Adrenal gland (tissue), 9 donors: ENCODE measurements at regions not wholly inside any gene's neighbourhood (a gene's known extent, or its start where the extent isn't known, plus 50 kb on each side); places are given as distances from the start of the nearest gene placed in this dataset.
"Not testable (repeated sequence)": the region's sequence is repeated elsewhere in the genome, so short reads cannot be mapped to it uniquely, and the experiment has no call there.

ENCODE experiments used
- DNase-seq, 7 donors: peaks; one replicate each; pipeline ENCODE4 v3.0.0-alpha.2; 2019 to 2020
- H3K27ac ChIP-seq, 5 donors: fragments of 200-600 bp; sonication (generic) in 4 of 5; 1 replicate in 3 of 5; 2 replicates in 2 of 5; pipeline versions ENCODE4 v1.5.1 to v1.8.0; 2016 to 2020; ENCODE audit warnings: mild to moderate bottlenecking in 1 of 5
- H3K27me3 ChIP-seq: fragments of 200-600 bp; 2 replicates; pipeline ENCODE4 v1.8.0; 2021
- H3K36me3 ChIP-seq, 2 donors: fragments of 200-600 bp; replicated peaks in 1 of 2; 1 replicate in 1 of 2; 2 replicates in 1 of 2; pipeline versions ENCODE4 v1.5.1 to v1.8.0; 2018 to 2022
- H3K4me1 ChIP-seq, 2 donors: fragments of 200-600 bp; replicated peaks in 1 of 2; 1 replicate in 1 of 2; 2 replicates in 1 of 2; pipeline versions ENCODE4 v1.5.1 to v1.8.0; 2018 to 2021
- H3K4me3 ChIP-seq, 4 donors: fragments of 200-600 bp; sonication (generic) in 3 of 4; one replicate each; pipeline ENCODE4 v1.5.1; 2016 to 2018
- H3K9me3 ChIP-seq, 3 donors: fragments of 200-600 bp; sonication (generic) in 1 of 3; replicated peaks in 1 of 3; 1 replicate in 2 of 3; 2 replicates in 1 of 3; pipeline versions ENCODE4 v1.5.1 to v1.8.0; 2016 to 2021
- CTCF ChIP-seq, 6 experiments: fragments of 450-650 bp in 4 of 6; fragments of 200-600 bp in 2 of 6; sonication (generic) in 1 of 6; IDR thresholded peaks; 1 replicate in 5 of 6; 2 replicates in 1 of 6; pipeline versions ENCODE4 v1.5.1 to v1.8.0; 2016 to 2021; ENCODE audit warnings: antibody characterized with exemption in 6 of 6, mild to moderate bottlenecking in 2 of 6, moderate library complexity in 1 of 6
- POLR2A ChIP-seq, 2 donors: fragments of 450-650 bp; IDR thresholded peaks; one replicate each; pipeline ENCODE4 v1.6.1; 2017; ENCODE audit warnings: antibody characterized with exemption in 2 of 2, mild to moderate bottlenecking in 2 of 2, moderate library complexity in 1 of 2
- WGBS, 4 donors: extraction: QIAGEN DNeasy Blood & Tissue Kit in 2 of 4; methylation state at CpG; one replicate each; pipeline versions ENCODE4 v1.1.5 to v1.1.7; 2013 to 2017; 5-methylcytosine and 5-hydroxymethylcytosine counted together
- intact Hi-C, 2 donors: fragments of 100-400 bp; cut with DNase I; formaldehyde crosslinking; loops; one replicate each; pipeline versions ENCODE4 v1.14.1 to v1.15.0; 2022 to 2023
- donor health status: healthy with polysubstance abuse.
- donor health status: Bipolar disorder and iron deficiency.
- donor health status: DM: yes; HTN: yes; CAD: no.
- donor health status: DM: no; HTN: no; CAD: no.
- donor health status: DM: no; HTN: no; CAD: no.

GRCh38 chr2:4219571-4219970 lies 516.2 kb downstream of the DCDC2C start:
- Histone ChIP-seq H3K36me3 (no peaks in the 10 kb centered on the region), H3K4me1 (no peaks in the 10 kb centered on the region), H3K27ac (no peak overlapping the region), H3K27me3 (no peaks in the 10 kb centered on the region), H3K9me3 (no peaks in the 10 kb centered on the region), H3K4me3 (no peak overlapping the region)
- no peak for TF ChIP-seq CTCF (IDR thresholded peaks at IDR 0.05)
- no peak for TF ChIP-seq POLR2A (IDR thresholded peaks at IDR 0.05)
- intact Hi-C loops: no loop called here
- DNase-seq: no peak
- WGBS, 4 donors: 30 to 81% (median 59%) methylated on average over 1 of the region's 1 CpG

- Histone ChIP-seq H3K4me3 (no peak overlapping the region), H3K4me1 (no peaks in the 10 kb centered on the region), H3K9me3 (no peaks in the 10 kb centered on the region), H3K27me3 (no peaks in the 10 kb centered on the region), H3K36me3 (no peaks in the 10 kb centered on the region), H3K27ac (no peak overlapping the region)
- intact Hi-C loops: no loop called here
- TF ChIP-seq POLR2A (IDR thresholded peaks at IDR 0.05) (no peak), CTCF (IDR thresholded peaks at IDR 0.05) (no peak)
- DNase-seq: no peak
- WGBS, 4 donors: 76 to 86% (median 77%) methylated on average over 1 of the region's 1 CpG
Observed at GRCh38 chr2:4221434-4221833, 518.1 kb downstream of the DCDC2C start.

GRCh38 chr2:4221845-4222244 lies 518.5 kb downstream of the DCDC2C start:
- Histone ChIP-seq H3K36me3 (no peaks in the 10 kb centered on the region), H3K4me3 (no peak overlapping the region), H3K4me1 (no peaks in the 10 kb centered on the region), H3K9me3 (no peaks in the 10 kb centered on the region), H3K27ac (no peak overlapping the region), H3K27me3 (no peaks in the 10 kb centered on the region)
- 75 to 84% (median 79%) methylated on average over 6 of the region's 6 CpGs for whole genome bisulfite sequencing, 4 donors
- TF ChIP-seq POLR2A (IDR thresholded peaks at IDR 0.05) (no peak), CTCF (IDR thresholded peaks at IDR 0.05) (no peak)
- DNase-seq: no peak
- intact Hi-C loops: no loop called here

GRCh38 chr2:4244422-4244821 lies 541.0 kb downstream of the DCDC2C start:
- DNase-seq, H3K9me3 ChIP-seq, H3K36me3 ChIP-seq, H3K4me3 ChIP-seq, H3K4me1 ChIP-seq, intact Hi-C loops, H3K27me3 ChIP-seq, H3K27ac ChIP-seq: not testable (repeated sequence)
- WGBS, 4 donors: 91 to 96% (median 94%) methylated on average over 9 of the region's 9 CpGs

- Histone ChIP-seq H3K4me1 (no peaks in the 10 kb centered on the region), H3K27me3 (no peaks in the 10 kb centered on the region), H3K27ac (no peak overlapping the region), H3K9me3 (no peaks in the 10 kb centered on the region), H3K36me3 (no peaks in the 10 kb centered on the region), H3K4me3 (no peak overlapping the region)
- WGBS, 4 donors: 51 to 61% (median 56%) methylated on average over 11 of the region's 11 CpGs
- intact Hi-C loops: no loop called here
- DNase-seq: no peak
- TF ChIP-seq POLR2A (IDR thresholded peaks at IDR 0.05) (no peak), CTCF (IDR thresholded peaks at IDR 0.05) (no peak)
Observed at GRCh38 chr2:4246364-4247131, 543.2 kb downstream of the DCDC2C start.
